Tibial nerve (tissue), 3 donors: ENCODE measurements at regions not wholly inside any gene's neighbourhood (a gene's known extent, or its start where the extent isn't known, plus 50 kb on each side); places are given as distances from the start of the nearest gene placed in this dataset.

Experiments used
- CTCF ChIP-seq, 5 experiments: fragments of 200-600 bp in 3 of 5; fragments of 450-650 bp in 2 of 5; sonication (generic) in 3 of 5; IDR thresholded peaks; one replicate each; pipeline ENCODE4 v1.5.1; 2016 to 2019; ENCODE audit warnings: antibody characterized with exemption in 5 of 5, mild to moderate bottlenecking in 3 of 5, moderate library complexity in 2 of 5
- POLR2A ChIP-seq, 2 donors: fragments of 450-650 bp; IDR thresholded peaks; one replicate each; pipeline ENCODE4 v1.6.1; 2017; ENCODE audit warnings: antibody characterized with exemption in 2 of 2, mild to moderate bottlenecking in 2 of 2, moderate library complexity in 2 of 2

DNA sequence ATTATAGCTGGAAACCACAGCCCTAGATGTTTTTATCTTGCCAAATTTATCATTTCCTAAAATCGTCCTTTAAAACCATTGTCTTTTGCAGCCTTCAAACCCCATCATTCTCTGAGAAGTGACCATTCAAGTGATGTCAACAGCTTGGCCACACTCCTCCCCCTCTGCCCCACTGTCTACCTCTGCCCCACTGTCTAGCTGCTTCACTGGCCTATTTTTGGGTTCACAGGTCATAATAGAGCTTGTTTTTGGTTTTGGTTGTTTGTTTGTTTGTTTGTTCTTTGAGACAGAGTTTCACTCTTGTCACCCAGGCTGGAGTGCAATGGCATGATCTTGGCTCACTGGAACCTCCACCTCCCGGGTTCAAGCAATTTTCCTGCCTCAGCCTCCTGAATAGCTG, 93.2 kb upstream of the IL12A start:
- TF ChIP-seq CTCF (IDR thresholded peaks at IDR 0.05) (no peak), POLR2A (IDR thresholded peaks at IDR 0.05) (no peak)
